ENCODE measurements at regions not wholly inside any gene's neighbourhood (a gene's known extent, or its start where the extent isn't known, plus 50 kb on each side); places are given as distances from the start of the nearest gene placed in this dataset.

DNA sequence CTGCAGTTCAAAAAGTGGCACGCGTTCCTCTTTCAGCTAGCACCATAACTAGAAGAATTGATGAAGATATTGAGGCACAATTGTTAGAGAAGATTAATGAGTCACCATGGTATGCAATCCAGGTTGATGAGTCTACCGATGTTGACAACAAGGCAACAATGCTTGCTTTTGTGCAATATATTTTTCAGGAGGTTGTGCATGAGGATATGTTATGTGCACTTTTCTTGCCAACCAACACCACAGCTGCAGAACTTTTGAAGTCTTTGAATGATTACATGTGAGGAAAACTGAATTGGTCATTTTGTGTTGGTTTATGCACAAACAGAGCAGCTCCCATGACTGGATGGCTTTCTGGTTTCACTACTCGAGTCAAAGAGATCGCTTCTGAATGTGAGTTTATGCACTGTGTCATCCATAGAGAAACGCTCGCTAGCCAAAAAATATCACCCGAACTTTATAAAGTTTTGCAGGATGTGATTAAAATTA lies 129.3 kb upstream of the SLC24A3 start:
- TF ChIP-seq, protein P1, sequence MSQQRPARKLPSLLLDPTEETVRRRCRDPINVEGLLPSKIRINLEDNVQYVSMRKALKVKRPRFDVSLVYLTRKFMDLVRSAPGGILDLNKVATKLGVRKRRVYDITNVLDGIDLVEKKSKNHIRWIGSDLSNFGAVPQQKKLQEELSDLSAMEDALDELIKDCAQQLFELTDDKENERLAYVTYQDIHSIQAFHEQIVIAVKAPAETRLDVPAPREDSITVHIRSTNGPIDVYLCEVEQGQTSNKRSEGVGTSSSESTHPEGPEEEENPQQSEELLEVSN (IDR thresholded peaks at IDR 0.05), result no peak
- no peak for TF ChIP-seq JUN (IDR thresholded peaks at IDR 0.05; ENCODE audit: low read depth, low read length)
- TF ChIP-seq BCL11A (IDR thresholded peaks at IDR 0.05; ENCODE audit: low read depth in 2 of 2, low read length in 2 of 2), result no peak
- TF ChIP-seq EZH2 (IDR thresholded peaks at IDR 0.05; ENCODE audit: low read depth, low read length, severe bottlenecking), result no peak
- no peak for TF ChIP-seq KDM1A (IDR thresholded peaks at IDR 0.05; ENCODE audit: borderline replicate concordance, low read length)
- TF ChIP-seq CHD2 (IDR thresholded peaks at IDR 0.05; ENCODE audit: low read length), result no peak
- no peak for TF ChIP-seq SIN3A (conservative IDR thresholded peaks at IDR 0.05 in 1 of 2, IDR thresholded peaks at IDR 0.05 in 1 of 2; ENCODE audit: low read depth in 1 of 2, low read length in 2 of 2)
- TF ChIP-seq NRF1 (IDR thresholded peaks at IDR 0.05; ENCODE audit: low read depth, low read length), result no peak
- TF ChIP-seq YY1 (IDR thresholded peaks at IDR 0.05; ENCODE audit: low read depth, low read length), result no peak
- no peak for TF ChIP-seq GABPA (IDR thresholded peaks at IDR 0.05; ENCODE audit: borderline replicate concordance, insufficient read depth, low read length)
- Histone ChIP-seq H4K5ac (ENCODE audit: insufficient read length, low read depth, low read length) (no peak overlapping the region), H2BK120ac (replicated peaks; ENCODE audit: low read depth, low read length) (no peak overlapping the region), H3K79me2 (ENCODE audit: control insufficient read depth in 1 of 2, insufficient read depth in 2 of 2, low read length in 2 of 2) (no peaks in the 10 kb centered on the region), H2BK12ac (ENCODE audit: low read depth, low read length) (no peak overlapping the region), H2BK15ac (ENCODE audit: low read length) (no peak overlapping the region), H2AK5ac (ENCODE audit: low read depth, low read length) (no peak overlapping the region), H3K4me3 (ENCODE audit: extremely low read depth in 1 of 4, insufficient read depth in 2 of 4, low read depth in 3 of 4, low read length in 4 of 4) (no peak overlapping the region), H3K14ac (ENCODE audit: insufficient read length) (no peak overlapping the region), H3K23me2 (ENCODE audit: low read depth, low read length) (no peaks in the 10 kb centered on the region; the same call in 1 of the 2 replicates), H3K18ac (ENCODE audit: extremely low read depth, low read length) (no peak overlapping the region), H3K79me1 (ENCODE audit: low read depth, low read length) (no peaks in the 10 kb centered on the region), H2BK5ac (ENCODE audit: low read depth, low read length) (no peak overlapping the region), H3K9me3 (ENCODE audit: insufficient read depth in 2 of 2, low read depth in 1 of 2, low read length in 1 of 2) (peaks cover 0 to 5% of the 10 kb centered on the region in 2 experiments; a peak in 2 of 4 replicates), H4K91ac (replicated peaks; ENCODE audit: insufficient read length, low read length) (no peak overlapping the region), H3K36me3 (ENCODE audit: control insufficient read depth in 2 of 4, insufficient read depth in 4 of 4, low read length in 3 of 4) (no peaks in the 10 kb centered on the region), H3K4me2 (ENCODE audit: insufficient read depth in 1 of 2, low read depth in 2 of 2, low read length in 2 of 2) (no peak overlapping the region), H3K4ac (replicated peaks; ENCODE audit: insufficient read length, low read depth, low read length) (no peak overlapping the region), H2BK20ac (ENCODE audit: low read length) (no peak overlapping the region), H3K4me1 (replicated peaks in 1 of 4; ENCODE audit: control insufficient read depth in 3 of 4, insufficient read depth in 4 of 4, low read length in 3 of 4) (no peaks in the 10 kb centered on the region), H4K8ac (ENCODE audit: extremely low read depth, insufficient read depth, low read length) (no peak overlapping the region), H4K20me1 (replicated peaks in 1 of 2; ENCODE audit: control insufficient read depth in 1 of 2, insufficient read depth in 2 of 2, low read length in 2 of 2) (no peaks in the 10 kb centered on the region), H3K27ac (ENCODE audit: low read depth, low read length) (no peak overlapping the region), H3K56ac (replicated peaks; ENCODE audit: insufficient read length, low read depth, low read length) (no peak overlapping the region), H3K27me3 (replicated peaks in 1 of 4; ENCODE audit: control insufficient read depth in 3 of 4, extremely low read depth in 1 of 4, insufficient read depth in 3 of 4, low read length in 3 of 4) (no peaks in the 10 kb centered on the region), H3K9ac (replicated peaks in 1 of 4; ENCODE audit: extremely low read depth in 1 of 4, low read depth in 3 of 4, low read length in 3 of 4) (no peak overlapping the region), H2AFZ (ENCODE audit: low read length) (no peak overlapping the region), H3K23ac (ENCODE audit: insufficient read length) (no peak overlapping the region)
- POLR2A ChIA-PET (ENCODE audit: partially characterized antibody), result no interaction called here
- FAIRE-seq (no peak), DNase-seq (ENCODE audit: low read depth in 1 of 2, low spot score in 2 of 2) (no peak)
- CTCF ChIA-PET (ENCODE audit: partially characterized antibody), result interaction anchor here (1.1 to 1.3 kb wide), 3 partner anchors 9 to 15 kb away, joined by 4 to 7 read pairs (median 5); no protein-coding TSS in a partner anchor
- 83% methylated on average over 8 of the region's 8 CpGs; no CpG with 5 or more reads in 1 of the 2 experiments for WGBS, 2 experiments (ENCODE audit: extremely low coverage in 1 of 2, insufficient coverage in 1 of 2, insufficient read length in 1 of 2, insufficient replicate concordance in 2 of 2, low coverage in 1 of 2, low lambda C conversion rate in 2 of 2, missing lambda C conversion rate in 1 of 2)

All from H1 (cell line).